ENCODE measurements at regions not wholly inside any gene's neighbourhood (a gene's known extent, or its start where the extent isn't known, plus 50 kb on each side); places are given as distances from the start of the nearest gene placed in this dataset.

DNA sequence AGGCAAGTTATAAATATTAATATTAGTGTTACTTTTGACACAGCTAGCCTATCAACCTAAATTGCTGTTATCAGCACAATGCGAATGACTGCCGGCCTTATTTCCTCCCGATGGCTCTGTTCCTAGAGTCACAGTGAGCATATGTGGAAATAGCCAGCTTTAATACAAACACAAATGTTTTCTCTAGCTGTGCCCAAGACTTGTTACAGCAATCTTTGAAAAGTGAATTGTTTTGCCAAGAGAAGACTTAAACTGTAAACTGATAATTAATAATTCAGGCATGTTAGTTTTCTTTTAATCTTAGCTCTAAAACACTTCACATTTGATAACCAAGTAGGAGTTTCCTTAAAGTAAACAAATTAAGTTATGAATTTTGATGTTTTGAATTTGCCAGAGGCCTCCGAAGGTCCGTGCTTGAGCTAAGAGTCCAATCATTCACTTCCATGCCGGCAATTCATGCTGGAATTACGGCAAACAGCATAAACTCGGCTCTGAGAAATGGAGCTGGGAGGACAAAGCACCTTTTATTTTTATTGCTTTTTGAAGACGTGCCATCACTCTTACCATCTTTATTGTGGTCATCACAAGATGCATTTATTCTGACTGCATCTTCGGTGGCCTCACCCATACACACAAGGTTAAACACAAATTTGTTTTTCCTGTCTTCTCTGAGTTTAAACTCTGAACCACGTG is 184.5 kb upstream of the CWC22 start:
- H3K4me3 ChIP-seq (ENCODE audit: low read length), result no peak overlapping the region
- no peak for TF ChIP-seq CTCF (conservative IDR thresholded peaks at IDR 0.05; ENCODE audit: low read length)
- peak; percentile 13 for DNase-seq (ENCODE audit: low read depth)

GRCh38 chr2:180190851-180191250 is 183.8 kb upstream of the CWC22 start:
- no peak overlapping the region for H3K4me3 ChIP-seq (ENCODE audit: low read length)
- DNase-seq (ENCODE audit: low read depth), result no peak
- TF ChIP-seq CTCF (conservative IDR thresholded peaks at IDR 0.05; ENCODE audit: low read length), result no peak

DNA sequence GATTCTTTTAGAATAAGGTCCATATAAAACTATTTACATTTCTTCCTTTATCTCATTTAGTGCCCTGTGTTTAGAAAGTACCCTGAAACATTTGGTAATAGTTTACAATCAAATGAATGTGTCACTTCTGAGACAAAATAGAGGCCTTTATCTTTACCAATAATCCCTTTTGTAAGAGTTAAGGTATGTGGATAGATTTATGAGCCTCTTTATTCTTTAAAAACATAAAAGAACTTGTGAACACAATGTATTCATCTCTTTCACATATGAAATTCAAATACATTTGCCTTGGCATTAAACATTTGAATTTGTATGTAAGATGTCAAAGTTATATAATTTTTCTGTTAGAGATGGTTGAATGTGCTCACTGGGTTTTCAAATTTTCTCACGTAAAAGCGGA is 180.5 kb upstream of the CWC22 start:
- TF ChIP-seq CTCF (conservative IDR thresholded peaks at IDR 0.05; ENCODE audit: low read length), result no peak
- no peak overlapping the region for H3K4me3 ChIP-seq (ENCODE audit: low read length)
- no peak for DNase-seq (ENCODE audit: low read depth)

DNA sequence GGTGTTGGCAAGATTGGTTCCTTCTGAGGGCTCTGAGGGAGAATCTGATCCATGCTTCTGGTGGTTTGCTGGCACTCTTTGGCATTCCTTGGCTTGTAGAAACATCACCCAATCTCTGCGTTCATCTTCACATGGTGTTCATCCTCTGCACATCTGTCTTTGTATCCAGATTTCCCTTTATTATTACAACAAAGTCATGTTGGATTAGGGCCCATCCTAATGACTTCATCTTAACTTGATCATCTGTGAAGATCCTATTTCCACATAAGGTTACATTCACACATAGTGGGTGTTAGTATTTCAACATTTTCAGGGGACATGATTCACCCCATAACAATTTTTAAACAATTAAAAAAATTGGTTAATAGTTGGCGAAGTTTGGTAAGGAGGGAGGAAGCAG is 177.4 kb upstream of the CWC22 start:
- no peak for TF ChIP-seq CTCF (conservative IDR thresholded peaks at IDR 0.05; ENCODE audit: low read length)
- peak; percentile 81 for DNase-seq (ENCODE audit: low read depth)
- H3K4me3 ChIP-seq (ENCODE audit: low read length), result no peak overlapping the region

DNA sequence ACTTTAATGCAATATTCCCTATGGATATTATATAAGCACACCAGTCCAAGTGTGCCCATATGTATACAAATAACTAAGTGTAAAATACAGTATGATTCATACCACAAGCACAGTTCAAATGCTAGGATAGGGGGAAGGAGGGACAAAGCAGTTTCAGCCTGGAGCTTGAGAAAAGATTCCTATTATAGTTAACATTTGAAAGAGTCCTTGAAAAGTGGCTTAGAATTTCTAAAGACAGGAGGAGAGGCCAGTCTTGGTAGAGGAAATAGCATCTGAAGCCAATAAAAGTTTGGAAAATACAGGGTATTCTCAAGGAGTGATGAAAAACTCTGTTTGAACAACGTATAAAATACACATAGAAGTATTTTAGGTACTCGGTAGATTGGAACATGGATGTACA is 173.4 kb upstream of the CWC22 start:
- TF ChIP-seq CTCF (conservative IDR thresholded peaks at IDR 0.05; ENCODE audit: low read length), result no peak
- H3K4me3 ChIP-seq (ENCODE audit: low read length), result no peak overlapping the region
- DNase-seq (ENCODE audit: low read depth), result no peak

GRCh38 chr2:180177534-180177933 is 170.4 kb upstream of the CWC22 start:
- no peak for TF ChIP-seq CTCF (conservative IDR thresholded peaks at IDR 0.05; ENCODE audit: low read length)
- DNase-seq (ENCODE audit: low read depth), result no peak
- no peak overlapping the region for H3K4me3 ChIP-seq (ENCODE audit: low read length)

GRCh38 chr2:180175736-180176135 is 168.6 kb upstream of the CWC22 start:
- no peak for TF ChIP-seq CTCF (conservative IDR thresholded peaks at IDR 0.05; ENCODE audit: low read length)
- no peak for DNase-seq (ENCODE audit: low read depth)

More at GRCh38 chr2:180175736-180176135, 168.6 kb upstream of the CWC22 start:
- no peak overlapping the region for H3K4me3 ChIP-seq (ENCODE audit: low read length)
